ENCODE measurements at regions not wholly inside any gene's neighbourhood (a gene's known extent, or its start where the extent isn't known, plus 50 kb on each side); places are given as distances from the start of the nearest gene placed in this dataset.

DNA sequence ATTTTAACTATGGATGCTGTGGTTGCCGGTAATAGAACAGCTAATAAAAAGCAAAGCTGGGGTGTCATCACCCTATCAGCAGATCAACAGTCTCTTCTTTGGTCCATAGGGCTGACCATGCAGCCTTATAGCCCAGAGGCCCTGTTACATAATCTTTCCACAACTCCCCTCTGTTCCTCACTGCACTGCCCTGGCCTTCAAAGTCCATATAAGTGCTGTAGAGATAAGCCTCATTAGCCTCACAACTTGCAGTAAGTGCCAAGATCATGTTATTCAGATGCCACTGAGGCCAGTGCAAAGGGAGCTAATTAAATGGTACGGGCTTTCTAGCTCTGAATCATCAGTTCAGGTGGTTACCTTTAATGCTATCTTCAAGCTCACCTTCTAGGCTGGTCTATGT lies 89.7 kb upstream of the CXCR4 start:
- TF ChIP-seq, protein P1, sequence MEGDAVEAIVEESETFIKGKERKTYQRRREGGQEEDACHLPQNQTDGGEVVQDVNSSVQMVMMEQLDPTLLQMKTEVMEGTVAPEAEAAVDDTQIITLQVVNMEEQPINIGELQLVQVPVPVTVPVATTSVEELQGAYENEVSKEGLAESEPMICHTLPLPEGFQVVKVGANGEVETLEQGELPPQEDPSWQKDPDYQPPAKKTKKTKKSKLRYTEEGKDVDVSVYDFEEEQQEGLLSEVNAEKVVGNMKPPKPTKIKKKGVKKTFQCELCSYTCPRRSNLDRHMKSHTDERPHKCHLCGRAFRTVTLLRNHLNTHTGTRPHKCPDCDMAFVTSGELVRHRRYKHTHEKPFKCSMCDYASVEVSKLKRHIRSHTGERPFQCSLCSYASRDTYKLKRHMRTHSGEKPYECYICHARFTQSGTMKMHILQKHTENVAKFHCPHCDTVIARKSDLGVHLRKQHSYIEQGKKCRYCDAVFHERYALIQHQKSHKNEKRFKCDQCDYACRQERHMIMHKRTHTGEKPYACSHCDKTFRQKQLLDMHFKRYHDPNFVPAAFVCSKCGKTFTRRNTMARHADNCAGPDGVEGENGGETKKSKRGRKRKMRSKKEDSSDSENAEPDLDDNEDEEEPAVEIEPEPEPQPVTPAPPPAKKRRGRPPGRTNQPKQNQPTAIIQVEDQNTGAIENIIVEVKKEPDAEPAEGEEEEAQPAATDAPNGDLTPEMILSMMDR (IDR thresholded peaks at IDR 0.05) = no peak
- no peak overlapping the region for H3K4me3 Mint-ChIP-seq
- intact Hi-C loops (cut with micrococcal nuclease) = no loop called here
- H3K27ac Mint-ChIP-seq = peak overlapping the region; percentile 77
- peaks cover 18% of the 10 kb centered on the region for H3K9me3 Mint-ChIP-seq
- ChIA-PET CTCF (interaction anchor here (0.9 to 1.2 kb wide), 4 partner anchors 52 to 294 kb away, joined by 3 read pairs; no protein-coding TSS in a partner anchor), POLR2A (interaction anchor here (0.8 to 1.4 kb wide), 2 partner anchors 9 to 79 kb away, joined by 3 to 4 read pairs; no protein-coding TSS in a partner anchor)
- H3K27me3 Mint-ChIP-seq = no peaks in the 10 kb centered on the region
- DNase-seq = no peak
- H3K4me1 Mint-ChIP-seq (ENCODE audit: low read depth) = peaks cover 47% of the 10 kb centered on the region
- H3K36me3 Mint-ChIP-seq (ENCODE audit: low read depth) = peaks cover 3% of the 10 kb centered on the region
- peak; percentile 20 for ATAC-seq

DNA sequence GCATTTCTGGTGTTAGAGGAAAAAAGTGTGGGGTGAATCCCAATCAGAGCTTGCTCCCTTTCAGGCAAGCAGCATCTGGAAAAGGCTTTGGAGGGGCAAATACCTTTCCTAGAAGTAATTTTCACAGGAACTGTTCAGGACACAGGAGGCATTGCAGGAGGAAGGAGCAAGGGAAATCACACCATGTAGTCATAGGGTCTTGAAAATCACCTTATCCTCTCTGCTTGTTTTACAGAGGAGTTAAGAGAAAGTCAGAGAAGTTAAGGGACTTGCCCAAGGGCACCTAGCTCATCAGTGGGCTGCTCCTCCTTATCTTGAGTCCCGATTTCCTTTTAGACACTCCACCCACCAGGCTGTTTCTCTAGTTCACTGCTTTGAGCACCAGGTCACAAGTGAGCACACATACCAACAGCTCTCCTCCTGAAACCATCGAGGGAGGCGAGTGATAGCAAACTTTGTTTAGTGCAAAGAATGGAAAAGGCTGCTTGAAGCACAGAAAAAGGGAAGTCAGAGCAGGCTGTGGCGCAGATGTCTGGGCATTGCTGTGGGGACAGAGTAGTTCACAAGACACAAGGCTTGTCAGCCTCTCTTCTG lies 89.2 kb upstream of the CXCR4 start:
- peaks cover 3% of the 10 kb centered on the region for H3K36me3 Mint-ChIP-seq (ENCODE audit: low read depth)
- POLR2A ChIA-PET = interaction anchor here (0.8 to 1.4 kb wide), 3 partner anchors 8 to 78 kb away, joined by 3 to 4 read pairs (median 3); no protein-coding TSS in a partner anchor
- peak overlapping the region; percentile 77 for H3K27ac Mint-ChIP-seq
- intact Hi-C loops (cut with micrococcal nuclease) = no loop called here
- H3K9me3 Mint-ChIP-seq = peaks cover 20% of the 10 kb centered on the region
- H3K4me3 Mint-ChIP-seq = no peak overlapping the region
- H3K4me1 Mint-ChIP-seq (ENCODE audit: low read depth) = peaks cover 42% of the 10 kb centered on the region
- peak; percentile 40 for DNase-seq
- CTCF ChIA-PET = interaction anchor here (0.6 to 1.3 kb wide), 5 partner anchors 12 to 328 kb away, joined by 3 read pairs; no protein-coding TSS in a partner anchor
- H3K27me3 Mint-ChIP-seq = no peaks in the 10 kb centered on the region
- peak; percentile 70 for ATAC-seq
- TF ChIP-seq, protein P1 (IDR thresholded peaks at IDR 0.05) = no peak

DNA sequence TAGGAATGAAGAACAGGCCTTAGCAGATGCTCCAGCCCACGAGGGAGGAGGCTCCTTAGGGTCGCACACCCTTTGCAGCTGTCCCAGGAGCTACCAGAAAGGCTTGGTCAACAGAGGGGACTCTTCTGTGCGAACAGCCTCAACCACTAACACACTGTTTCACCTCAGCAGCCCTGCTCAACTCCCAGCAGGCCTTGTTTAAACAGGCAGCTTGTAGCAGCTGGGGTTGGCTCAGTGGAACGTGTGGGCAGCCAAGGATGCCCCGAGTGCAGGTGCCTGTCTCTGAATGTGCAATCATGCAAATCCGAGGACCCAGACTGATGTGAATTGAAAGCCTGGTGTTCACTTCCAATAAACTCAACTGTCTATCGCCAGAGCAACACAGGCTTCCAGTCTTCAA lies 88.7 kb upstream of the CXCR4 start:
- TF ChIP-seq, protein P1 (IDR thresholded peaks at IDR 0.05) = no peak
- CTCF ChIA-PET = interaction anchor here (0.6 to 1.3 kb wide), 5 partner anchors 11 to 327 kb away, joined by 3 read pairs; no protein-coding TSS in a partner anchor
- Mint-ChIP-seq H3K4me1 (ENCODE audit: low read depth) (peaks cover 37% of the 10 kb centered on the region), H3K36me3 (ENCODE audit: low read depth) (peaks cover 3% of the 10 kb centered on the region), H3K4me3 (no peak overlapping the region), H3K9me3 (peaks cover 21% of the 10 kb centered on the region), H3K27me3 (no peaks in the 10 kb centered on the region), H3K27ac (peak overlapping the region; percentile 77)
- ATAC-seq (peak; percentile 62), DNase-seq (peak; percentile 64)
- POLR2A ChIA-PET = interaction anchor here (1.2 kb wide), 1 partner anchor 72 kb away, joined by 3 read pairs; no protein-coding TSS in a partner anchor
- intact Hi-C loops (cut with micrococcal nuclease) = no loop called here

DNA sequence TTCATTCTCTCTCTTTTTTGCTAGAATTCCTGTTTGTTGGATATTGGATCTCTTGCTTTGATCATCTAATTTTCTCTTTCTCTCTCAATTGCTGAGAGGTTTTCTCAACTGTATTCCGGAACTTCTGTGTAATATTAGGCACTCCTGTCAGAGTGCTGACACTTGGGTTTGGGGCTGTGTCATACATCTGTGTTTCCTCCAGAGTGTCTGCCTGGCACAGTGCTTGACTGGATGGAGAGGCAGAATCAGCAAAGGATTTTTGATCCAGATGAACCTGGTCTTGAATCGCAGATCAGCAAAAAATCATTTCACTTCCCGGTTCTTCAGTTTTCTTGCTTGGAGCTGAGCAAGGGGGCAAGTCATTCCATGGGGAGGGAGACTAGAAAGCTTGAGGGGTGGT lies 87.7 kb upstream of the CXCR4 start:
- ChIA-PET CTCF (no interaction called here), POLR2A (no interaction called here)
- Mint-ChIP-seq H3K36me3 (ENCODE audit: low read depth) (peaks cover 1% of the 10 kb centered on the region), H3K27me3 (no peaks in the 10 kb centered on the region), H3K4me1 (ENCODE audit: low read depth) (peaks cover 27% of the 10 kb centered on the region), H3K27ac (no peak overlapping the region), H3K9me3 (peaks cover 20% of the 10 kb centered on the region), H3K4me3 (no peak overlapping the region)
- intact Hi-C loops (cut with micrococcal nuclease) = no loop called here
- TF ChIP-seq, protein P1 (IDR thresholded peaks at IDR 0.05) = no peak
- ATAC-seq (no peak), DNase-seq (no peak)

DNA sequence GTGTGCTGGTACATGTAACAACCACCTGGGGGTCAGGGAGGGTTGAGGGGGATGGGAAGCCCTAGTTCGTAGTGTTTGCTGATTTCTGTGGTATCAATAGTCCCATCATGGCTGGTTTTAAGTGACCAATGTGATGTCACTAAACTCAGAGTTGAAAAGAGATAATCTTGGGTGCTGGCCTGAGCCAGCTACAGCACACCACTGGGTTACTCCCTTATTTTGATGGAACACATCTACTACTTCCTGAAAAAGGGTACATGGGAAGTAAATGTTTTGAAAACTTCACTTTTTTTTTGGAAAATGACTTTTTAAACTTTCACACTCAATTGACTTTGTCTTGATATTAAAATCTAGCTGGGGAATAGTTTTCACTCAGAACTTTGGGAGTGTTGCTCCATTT lies 87.0 kb upstream of the CXCR4 start:
- ATAC-seq (no peak), DNase-seq (no peak)
- no peak overlapping the region for H3K27ac Mint-ChIP-seq
- intact Hi-C loops (cut with micrococcal nuclease) = no loop called here
- POLR2A ChIA-PET = no interaction called here
- no peaks in the 10 kb centered on the region for H3K27me3 Mint-ChIP-seq
- CTCF ChIA-PET = no interaction called here
- no peak overlapping the region for H3K4me3 Mint-ChIP-seq
- TF ChIP-seq, protein P1 (IDR thresholded peaks at IDR 0.05) = no peak
- peaks cover 24% of the 10 kb centered on the region for H3K4me1 Mint-ChIP-seq (ENCODE audit: low read depth)
- peaks cover 16% of the 10 kb centered on the region for H3K9me3 Mint-ChIP-seq
- H3K36me3 Mint-ChIP-seq (ENCODE audit: low read depth) = no peaks in the 10 kb centered on the region

Data from activated CD8-positive, alpha-beta T cell treated with anti-CD3 and anti-CD28 coated beads for 36 hours (primary cell).